Stimulated activated CD4-positive, alpha-beta T cell treated with anti-CD3 and anti-CD28 coated beads, Interleukin-1b, Interleukin-23, amount 100 ng/mL, for 1 hour (primary cell): ENCODE measurements at regions not wholly inside any gene's neighbourhood (a gene's known extent, or its start where the extent isn't known, plus 50 kb on each side); places are given as distances from the start of the nearest gene placed in this dataset.

ENCODE experiments used
- DNase-seq, 2 donors: peaks; one replicate each; pipeline ENCODE4 v3.0.0-alpha.2; 2020; ENCODE audit warnings: low read depth in 2 of 2

DNA sequence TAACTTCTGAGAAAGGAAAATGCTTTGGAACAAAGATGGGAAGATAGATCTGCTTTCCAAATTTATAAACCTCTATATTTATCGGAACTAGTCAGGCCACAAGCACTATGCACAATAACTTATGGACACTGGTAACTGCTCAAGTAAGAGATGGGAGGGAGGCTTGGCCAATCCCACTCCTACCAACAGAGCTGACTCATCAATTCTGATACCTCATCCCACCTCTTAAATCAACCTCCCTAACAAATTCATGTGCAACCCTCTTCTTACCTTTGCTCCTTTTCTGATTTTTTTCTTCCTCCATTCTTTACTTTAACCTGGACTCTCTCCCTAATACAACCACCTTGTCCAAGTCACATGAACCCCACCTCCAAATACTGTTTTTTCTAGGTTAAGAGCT lies 289.9 kb upstream of the FAM241A start:
- no peak for DNase-seq

DNA sequence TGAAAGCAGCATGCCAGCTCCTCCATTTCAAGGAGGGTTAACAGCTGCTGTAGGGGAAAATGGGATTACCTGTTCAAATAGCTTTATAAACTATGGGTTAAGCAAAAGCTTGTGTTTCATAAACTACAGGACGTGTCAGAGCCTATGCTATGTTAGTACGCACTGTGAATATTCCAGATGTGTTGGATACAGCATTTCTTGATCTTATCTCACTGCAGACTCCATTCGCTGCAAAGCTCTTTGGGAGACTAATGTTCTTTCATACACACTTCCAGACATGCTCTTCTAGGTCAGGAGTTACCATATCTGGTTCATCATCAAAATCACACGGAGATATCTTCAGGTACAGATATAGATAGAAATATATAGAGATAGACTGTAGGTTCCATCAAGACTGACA lies 281.2 kb upstream of the FAM241A start:
- no peak for DNase-seq

DNA sequence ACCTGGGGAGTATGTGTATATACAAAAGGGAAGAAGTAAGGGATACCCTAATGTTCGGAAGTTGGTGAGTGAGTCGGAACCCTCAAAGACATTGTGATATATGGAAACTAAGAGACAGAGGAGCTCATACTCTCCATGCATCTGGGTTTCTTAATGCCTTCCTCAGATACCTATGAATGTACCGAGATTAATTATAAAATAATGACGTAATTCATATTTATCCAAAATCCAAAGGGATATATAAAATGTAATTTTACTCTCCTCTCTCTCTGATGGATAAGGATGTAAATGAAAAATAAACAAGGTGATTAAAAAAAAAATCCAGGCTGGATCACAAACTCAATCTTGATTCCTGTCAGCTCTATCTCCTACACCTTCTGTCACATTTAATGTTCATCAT lies 275.9 kb upstream of the FAM241A start:
- no peak for DNase-seq

DNA sequence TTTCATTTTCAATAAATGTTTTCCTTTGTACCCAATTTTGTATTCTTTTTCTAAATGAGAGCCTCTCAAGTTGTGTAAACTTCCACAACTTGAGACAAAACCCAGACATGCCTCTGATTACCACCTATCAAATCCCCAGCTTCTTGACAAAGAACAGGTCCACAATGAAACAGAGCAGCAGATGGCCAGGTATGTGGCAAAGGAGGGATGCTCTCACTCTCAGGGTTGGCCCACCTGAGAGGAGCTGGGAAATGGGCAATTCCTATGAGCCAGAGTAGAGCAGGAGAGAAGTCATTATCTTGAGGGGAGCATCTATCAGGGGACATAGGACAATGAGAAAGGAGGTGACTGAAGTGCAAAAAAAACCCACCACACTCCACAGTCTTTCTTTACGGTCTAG lies 273.5 kb upstream of the FAM241A start:
- DNase-seq, result no peak

GRCh38 chr4:111873801-111874200 lies 271.5 kb upstream of the FAM241A start:
- DNase-seq, result no peak

GRCh38 chr4:111879539-111879938 lies 265.7 kb upstream of the FAM241A start:
- no peak for DNase-seq

GRCh38 chr4:111880116-111880515 lies 265.1 kb upstream of the FAM241A start:
- no peak for DNase-seq

DNA sequence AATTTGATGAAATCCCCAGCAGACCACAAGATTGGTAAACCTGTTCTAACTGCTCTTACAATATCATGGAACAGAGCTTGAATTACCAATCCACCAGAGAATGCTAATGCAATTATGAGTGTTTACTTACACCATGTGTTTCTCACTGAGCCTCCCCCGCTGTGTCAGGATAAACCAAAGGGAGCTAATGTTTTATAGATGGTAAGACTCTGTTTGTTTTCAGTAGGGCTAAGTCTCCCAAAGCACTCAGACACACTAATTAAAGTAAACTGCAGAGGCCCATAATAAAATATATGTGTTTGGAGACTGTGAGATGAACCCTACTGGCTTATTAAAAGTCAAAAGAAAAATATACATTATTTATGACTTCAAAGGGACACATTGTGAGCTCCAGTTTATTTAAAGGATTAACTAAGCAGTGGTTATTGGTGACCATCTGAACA lies 261.7 kb upstream of the FAM241A start:
- DNase-seq, result no peak

GRCh38 chr4:111890412-111890811 lies 254.8 kb upstream of the FAM241A start:
- DNase-seq, result no peak

DNA sequence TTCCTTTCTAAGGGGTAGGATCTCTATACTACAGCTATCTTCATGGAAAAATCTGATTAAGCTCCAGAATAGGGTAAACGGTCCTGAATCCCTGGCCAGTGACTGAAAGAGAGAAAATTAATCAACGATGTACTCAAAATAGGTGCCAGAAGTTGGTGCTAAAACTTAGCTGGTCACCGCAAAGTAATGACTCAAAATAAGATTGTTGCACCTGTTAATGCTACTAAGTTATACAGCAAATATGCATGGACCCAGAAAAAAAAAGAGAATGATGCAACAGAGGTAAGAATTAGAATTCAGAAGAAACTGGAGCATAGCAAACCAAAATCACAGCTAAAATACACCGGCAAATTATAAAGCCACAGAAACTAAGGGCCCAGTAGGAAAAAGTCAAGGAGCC lies 239.7 kb upstream of the FAM241A start:
- DNase-seq, result no peak

GRCh38 chr4:111919639-111920038 lies 225.6 kb upstream of the FAM241A start:
- DNase-seq, result no peak

- DNase-seq, result no peak
Measured at GRCh38 chr4:111921714-111922113, 223.5 kb upstream of the FAM241A start.

- no peak for DNase-seq
Measured at GRCh38 chr4:111923786-111924185, 221.5 kb upstream of the FAM241A start.

DNA sequence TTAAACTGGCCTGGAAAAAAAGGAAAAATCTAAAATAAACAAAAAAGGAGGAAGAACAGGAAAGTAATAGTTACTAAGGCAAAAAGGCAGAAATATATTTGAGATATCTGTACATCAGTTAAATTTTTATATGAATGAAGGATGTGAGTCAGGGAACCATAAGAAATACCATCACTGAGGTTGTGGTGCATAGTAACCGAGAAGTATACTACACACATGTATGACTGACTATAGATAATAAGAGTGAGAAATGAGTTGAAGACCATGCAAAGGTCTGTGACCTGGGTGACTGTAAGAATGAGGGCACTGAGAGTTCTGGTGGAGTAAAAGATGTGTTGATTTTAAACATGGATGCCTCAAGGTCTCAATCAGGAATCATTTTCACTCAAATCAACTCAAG lies 220.6 kb upstream of the FAM241A start:
- no peak for DNase-seq

GRCh38 chr4:111930659-111931058 lies 214.6 kb upstream of the FAM241A start:
- no peak for DNase-seq

DNA sequence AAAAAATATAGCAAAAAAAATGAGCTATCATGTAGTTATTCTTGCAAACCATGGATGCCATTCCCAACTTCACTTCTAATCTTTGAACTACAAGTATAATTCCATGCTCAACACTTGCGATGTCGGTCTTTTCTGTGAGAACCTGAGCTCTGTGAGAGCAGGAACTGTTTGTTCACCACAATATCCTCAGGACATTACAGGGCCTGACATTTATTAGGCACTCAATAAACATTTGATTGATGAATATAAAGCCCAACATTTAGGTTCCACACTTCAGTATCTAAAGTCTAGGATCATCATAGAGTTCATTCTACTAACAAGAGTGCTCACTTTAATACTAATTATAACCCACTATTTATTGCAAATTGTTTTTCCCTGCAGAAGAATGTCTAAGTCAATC lies 211.6 kb upstream of the FAM241A start:
- no peak for DNase-seq

- no peak for DNase-seq
Measured at GRCh38 chr4:111934314-111934713, 210.9 kb upstream of the FAM241A start.

DNA sequence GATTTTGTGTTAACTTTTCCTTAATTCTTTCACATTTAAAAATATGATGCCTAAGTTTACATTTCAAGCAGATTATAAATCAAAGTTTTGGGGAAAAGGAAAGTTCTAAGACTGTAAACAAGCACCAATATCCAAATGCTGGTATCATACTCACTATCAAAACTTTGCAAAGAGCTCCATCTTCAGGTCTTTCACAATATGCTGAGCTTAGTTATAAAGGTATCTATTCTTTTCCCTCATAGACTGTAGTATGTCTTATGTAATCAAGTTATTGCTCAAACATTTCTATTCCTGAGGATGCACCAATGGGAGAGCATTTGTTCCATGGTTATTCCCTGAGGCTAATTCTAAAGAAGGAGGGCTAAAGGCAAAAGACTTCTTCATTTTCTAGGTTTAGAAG lies 207.9 kb upstream of the FAM241A start:
- no peak for DNase-seq

- no peak for DNase-seq
Measured at GRCh38 chr4:111941957-111942356, 203.3 kb upstream of the FAM241A start.

- no peak for DNase-seq
Measured at GRCh38 chr4:111943796-111944203, 201.5 kb upstream of the FAM241A start.

DNA sequence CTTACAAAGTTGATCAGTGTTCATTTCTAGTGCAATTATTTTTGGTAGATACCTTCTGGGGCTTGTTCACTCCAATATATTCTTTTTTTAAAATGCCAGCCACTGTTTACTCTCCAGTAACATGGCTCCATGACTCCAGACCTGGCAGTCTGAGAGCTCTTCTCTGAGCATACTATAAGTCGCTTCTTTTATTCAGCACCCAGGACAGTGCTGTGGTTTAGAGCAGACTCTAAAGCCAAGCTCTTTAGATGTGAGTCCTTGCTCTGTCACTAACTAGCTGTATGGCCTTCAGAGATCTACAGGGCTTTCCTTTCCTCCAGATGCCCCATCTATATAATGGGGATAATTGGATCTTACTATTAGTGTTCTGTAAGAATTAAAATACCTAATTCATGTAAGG lies 200.2 kb upstream of the FAM241A start:
- DNase-seq, result no peak

GRCh38 chr4:111946800-111947199 lies 198.5 kb upstream of the FAM241A start:
- DNase-seq, result no peak

GRCh38 chr4:111952688-111953087 lies 192.6 kb upstream of the FAM241A start:
- DNase-seq, result no peak

DNA sequence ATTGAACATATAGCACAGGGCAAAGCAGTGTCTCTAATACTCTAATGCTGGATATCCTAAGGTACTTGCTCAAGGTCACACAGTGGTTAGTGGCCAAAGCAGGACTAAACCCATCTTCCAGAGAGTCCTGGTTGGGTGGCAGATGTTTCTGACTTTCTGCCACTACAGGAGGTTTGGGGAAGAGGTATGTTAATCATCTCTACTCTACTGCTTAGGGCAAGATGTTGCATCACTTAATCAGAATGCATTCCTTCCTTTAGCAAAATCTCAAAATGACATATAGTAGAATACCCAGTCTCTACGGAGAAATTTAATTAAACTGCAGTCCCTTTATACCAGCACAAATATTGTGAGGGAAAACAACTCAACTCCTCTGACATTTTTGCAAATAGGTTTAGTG lies 190.7 kb upstream of the FAM241A start:
- DNase-seq, result no peak

- DNase-seq, result no peak
Measured at GRCh38 chr4:111955001-111955400, 190.3 kb upstream of the FAM241A start.
